ENCODE measurements at regions not wholly inside any gene's neighbourhood (a gene's known extent, or its start where the extent isn't known, plus 50 kb on each side); places are given as distances from the start of the nearest gene placed in this dataset.
"Not testable (repeated sequence)": the region's sequence is repeated elsewhere in the genome, so short reads cannot be mapped to it uniquely, and the experiment has no call there.

DNA sequence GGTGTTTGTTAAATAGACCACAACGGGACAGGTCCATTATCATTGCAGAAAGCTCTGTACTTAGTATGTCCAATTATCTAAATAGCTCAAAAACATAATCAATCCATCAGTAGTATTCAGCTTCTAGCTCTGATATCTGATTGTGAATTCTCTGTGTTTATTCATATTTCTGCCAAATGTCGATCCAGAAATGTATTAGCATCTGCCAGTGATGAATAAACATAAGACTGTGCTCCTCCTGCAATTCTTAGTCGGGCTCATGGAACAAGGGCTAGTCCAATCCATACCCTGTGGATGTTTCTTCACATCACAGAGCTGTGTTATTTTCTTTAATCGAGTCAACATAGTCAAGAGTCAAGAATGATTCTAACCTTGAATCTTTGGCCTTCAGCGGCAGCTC lies 1612.1 kb upstream of the WWC1 start:
- no peak for DNase-seq (ENCODE audit: extremely low read depth in 1 of 2, low read depth in 1 of 2)

DNA sequence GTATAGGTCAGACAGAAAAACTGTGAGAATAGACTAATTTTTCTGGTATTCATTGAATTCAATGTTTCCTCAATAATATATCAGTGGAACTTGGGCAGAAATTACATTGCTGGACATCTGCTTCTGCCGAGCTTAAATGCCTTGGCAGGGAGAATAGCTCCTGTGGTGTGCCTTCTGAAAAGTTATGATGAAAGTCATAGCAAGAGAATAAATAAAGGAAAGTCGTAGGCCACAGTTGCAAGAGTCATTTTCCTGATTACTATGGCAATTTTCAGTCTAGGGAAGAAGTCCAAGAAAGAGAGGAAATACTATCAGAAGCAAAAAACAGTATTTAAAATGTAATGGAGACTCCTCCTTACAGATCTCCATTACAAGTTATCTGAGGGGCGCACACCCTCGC lies 1596.1 kb upstream of the WWC1 start:
- no peak for DNase-seq (ENCODE audit: extremely low read depth in 1 of 2, low read depth in 1 of 2)

DNA sequence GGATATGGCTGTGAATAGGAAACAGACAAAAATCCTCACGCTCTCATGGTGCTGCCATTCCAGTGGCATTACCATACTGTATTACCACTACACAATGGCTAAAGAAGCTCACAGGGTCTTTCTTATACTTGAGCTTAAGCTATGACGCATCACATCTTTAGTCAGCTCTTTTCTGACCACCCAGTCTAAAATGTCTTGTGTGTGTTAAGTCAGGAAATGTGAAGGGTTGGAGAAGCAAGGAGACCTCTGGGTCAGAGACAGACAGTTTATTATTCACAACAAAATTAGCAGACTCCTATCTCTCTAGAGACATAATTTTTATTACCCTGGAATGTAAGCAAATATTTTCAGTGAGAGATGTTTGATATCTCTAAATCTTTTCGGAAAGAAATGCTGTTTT lies 1583.2 kb upstream of the WWC1 start:
- no peak for DNase-seq (ENCODE audit: extremely low read depth in 1 of 2, low read depth in 1 of 2)

DNA sequence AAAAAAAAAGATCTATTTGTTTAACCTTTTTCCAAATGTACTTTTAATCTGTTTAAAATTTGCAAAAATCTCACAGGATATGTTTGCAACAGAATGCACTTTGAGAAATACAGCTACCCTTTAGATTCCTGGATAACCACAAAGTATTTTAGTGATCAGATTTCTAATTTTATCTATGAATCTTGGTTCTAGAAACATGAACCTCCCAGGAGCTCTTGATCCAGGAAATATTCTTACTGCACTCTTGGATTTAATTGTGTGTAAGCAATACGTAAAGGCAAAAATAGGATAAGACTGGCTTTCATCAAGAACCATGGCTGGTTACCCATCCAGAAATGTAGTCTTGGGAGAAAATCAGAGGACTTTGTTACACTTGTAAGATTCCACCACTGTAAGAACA lies 1581.8 kb upstream of the WWC1 start:
- DNase-seq (ENCODE audit: extremely low read depth in 1 of 2, low read depth in 1 of 2) = no peak

DNA sequence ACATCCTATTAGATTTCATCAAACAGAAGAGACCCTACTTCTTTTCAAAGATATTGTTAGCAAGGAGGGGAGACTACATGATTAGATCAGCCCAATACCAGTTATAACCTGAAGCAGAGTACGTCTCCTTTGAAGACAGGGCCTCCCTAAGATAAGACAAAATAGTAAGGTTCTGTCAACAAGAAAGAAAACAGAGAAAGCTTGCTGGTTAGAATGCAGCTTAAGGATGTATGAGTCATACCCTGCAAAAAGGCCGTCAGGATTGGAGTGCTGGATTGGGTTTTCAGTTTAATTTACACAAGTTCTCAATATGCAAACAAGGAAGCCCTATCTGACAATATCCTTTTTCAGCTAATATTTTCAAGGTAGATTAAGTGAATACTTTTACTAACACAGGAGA lies 1581.2 kb upstream of the WWC1 start:
- DNase-seq (ENCODE audit: extremely low read depth in 1 of 2, low read depth in 1 of 2) = no peak

DNA sequence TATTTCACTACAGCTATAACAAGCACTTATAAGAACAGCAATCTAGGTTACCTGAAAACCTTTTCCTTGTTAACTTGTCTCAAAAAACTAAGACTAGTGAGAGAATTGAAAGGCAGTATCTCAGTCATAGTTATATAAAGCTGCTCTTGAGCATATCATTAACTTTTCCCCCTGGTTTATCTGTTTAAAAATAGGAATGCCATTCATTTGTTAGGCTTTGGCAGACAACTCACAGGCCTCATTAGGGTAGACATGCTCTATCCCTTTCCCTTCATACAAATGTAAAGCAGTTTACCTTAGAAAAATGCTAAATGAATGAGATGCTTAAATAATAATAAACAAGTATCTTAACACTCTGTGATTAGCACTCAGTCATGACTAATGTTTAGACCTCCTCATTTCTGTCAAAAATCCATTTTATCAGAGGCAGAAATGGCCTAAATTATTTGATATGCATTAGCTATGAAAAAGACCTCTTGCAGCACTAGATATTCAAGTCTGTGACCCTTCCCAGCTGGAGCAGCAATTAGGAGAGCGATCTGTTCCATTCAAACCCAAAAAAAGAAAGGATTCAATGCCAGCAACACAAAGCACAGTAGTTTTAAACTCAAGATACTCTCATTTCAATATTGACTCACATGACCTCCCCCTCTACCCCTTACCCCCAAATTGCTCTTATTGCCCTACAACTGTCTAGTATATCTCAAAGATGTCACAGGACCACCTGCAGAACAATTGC lies 1578.8 kb upstream of the WWC1 start:
- no peak for DNase-seq (ENCODE audit: extremely low read depth in 1 of 2, low read depth in 1 of 2)

DNA sequence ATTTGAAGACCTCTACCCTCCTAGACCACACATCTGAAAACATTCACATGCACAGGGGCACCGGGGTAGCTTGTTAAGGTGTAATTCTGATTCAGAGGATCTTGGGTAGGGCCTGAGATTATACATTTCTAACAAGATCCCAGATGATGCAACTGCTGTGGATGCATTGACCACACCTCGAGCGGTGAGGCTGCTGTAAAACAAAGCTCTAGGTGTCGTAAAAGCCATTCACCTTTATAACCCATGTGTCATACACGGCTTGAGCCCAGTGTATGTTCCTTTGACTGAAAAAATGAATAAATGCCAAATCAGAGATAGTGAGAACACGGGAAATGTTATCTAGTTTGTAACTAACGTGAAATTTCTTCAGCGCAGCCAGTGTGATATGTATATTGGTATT lies 1578.2 kb upstream of the WWC1 start:
- DNase-seq (ENCODE audit: extremely low read depth in 1 of 2, low read depth in 1 of 2) = no peak

DNA sequence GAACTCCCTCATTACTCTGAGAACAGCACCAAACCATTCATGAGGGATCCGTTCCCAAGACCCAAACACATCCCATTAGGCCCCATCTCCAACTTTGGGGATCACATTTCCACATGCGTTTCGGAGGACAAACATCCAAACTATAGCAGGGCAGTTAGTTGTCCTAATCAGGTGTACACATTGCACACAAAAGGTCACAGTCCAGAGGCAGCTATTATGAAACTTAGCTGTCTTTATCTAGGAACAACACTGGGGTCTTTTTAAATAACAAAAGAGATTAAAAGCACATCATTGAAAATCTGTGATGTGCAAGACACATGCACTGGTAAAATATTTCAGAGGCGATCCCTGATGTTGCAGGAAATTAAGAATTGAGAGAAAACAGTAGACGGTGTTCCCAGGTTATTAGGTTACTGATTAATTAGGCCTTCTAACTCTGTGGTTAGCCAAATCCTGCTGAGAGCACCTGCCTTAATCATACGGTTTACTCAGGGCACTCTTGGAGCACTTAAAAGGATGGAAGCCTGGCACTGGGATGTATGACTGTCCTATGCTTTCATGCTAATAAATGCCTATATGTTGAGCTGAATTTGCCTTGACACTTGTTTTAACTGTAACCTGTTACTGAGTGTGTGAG lies 1574.5 kb upstream of the WWC1 start:
- DNase-seq (ENCODE audit: extremely low read depth in 1 of 2, low read depth in 1 of 2) = no peak

DNA sequence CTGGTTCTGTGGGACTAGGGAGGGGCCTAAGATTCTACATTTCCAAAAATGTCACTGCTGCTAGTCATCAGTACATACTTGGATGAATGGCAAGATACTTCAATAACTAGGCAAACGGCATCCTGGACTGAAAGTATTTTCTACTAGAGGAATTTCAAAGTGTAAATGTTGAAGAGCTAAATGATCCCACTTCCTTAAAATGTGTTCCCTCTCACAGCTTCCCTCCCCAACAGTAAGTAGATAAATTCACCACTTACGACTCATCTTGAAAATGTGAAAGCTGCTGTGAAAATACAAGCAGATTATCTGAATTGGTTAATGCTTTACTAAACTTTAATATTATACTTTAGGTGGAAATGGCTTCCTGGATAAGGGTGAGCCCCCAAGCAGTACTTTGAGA lies 1571.5 kb upstream of the WWC1 start:
- DNase-seq (ENCODE audit: extremely low read depth in 1 of 2, low read depth in 1 of 2) = no peak

DNA sequence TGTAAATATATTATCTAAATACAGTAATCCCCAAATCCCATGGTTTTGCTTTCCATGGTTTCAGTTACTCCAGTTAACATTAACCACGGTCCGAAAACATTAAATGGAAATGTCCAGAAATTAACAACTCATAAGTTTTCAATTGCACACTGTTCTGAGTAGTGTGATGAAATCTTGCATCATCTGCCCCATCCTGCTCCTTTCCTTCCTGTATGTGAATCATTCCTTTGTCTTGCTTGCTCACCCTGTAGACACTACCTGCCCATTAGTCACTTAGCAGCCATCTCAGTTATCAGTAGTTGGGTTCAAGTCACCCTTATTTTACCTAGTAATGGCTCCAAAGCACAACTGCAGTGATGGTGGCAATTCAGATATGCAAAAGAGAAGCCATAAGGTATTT lies 1568.5 kb upstream of the WWC1 start:
- no peak for DNase-seq (ENCODE audit: extremely low read depth in 1 of 2, low read depth in 1 of 2)

DNA sequence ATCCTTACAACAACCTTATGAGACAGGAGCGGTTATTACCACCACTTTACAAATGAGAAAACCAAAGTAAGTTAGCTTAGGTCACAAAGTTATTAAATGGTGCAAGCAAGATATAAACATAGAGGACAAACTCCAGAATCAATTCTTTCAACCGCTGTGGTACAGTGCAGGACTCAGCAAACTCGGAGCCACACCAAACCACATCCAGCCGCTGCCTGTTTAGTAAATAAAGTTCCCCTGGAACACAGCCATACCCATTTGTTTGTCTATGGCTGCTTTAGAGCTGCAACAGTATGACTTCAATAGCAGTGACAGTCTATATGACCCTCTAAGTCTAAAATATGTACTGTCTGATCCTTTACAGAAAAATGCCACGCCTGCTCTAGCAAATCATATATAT lies 1567.2 kb upstream of the WWC1 start:
- DNase-seq (ENCODE audit: extremely low read depth in 1 of 2, low read depth in 1 of 2) = no peak

DNA sequence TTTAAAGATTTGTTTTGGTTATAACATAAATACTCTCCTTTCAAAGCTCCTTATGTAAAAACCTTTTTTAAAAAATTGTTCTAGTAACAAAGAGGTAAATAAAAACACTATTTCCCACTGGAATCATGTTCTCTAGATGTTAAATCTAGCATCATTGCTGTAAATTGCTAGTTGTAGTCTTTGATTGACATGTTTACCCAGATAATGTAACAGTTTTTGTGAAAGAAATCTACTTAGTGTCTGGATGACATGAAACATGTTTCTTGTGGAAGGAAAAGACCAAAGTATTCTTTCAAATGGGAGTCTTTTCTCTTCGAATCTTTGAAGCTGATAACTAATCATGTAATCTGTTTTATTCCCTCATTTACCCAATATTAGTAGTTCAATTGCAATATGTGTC lies 1565.9 kb upstream of the WWC1 start:
- no peak for DNase-seq (ENCODE audit: extremely low read depth in 1 of 2, low read depth in 1 of 2)

DNA sequence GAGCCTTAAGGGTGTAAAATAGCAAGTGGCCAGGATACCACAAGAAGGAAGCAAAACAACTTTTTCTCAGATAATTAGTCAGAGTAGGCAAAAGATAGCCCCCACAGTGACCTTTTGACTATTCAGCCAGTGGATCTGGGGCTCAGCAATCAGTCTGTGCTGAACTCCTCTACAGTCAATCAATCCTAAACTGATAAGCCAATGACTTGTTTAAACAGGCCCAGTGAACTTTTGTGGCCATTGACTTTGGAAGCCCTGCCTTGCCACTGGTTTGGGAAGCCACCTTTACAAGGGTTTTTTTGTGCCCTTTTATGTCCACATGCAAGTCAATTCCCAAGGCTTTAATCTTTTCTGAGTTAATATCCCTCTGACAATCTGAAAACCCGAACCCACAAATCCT lies 1565.0 kb upstream of the WWC1 start:
- no peak for DNase-seq (ENCODE audit: extremely low read depth in 1 of 2, low read depth in 1 of 2)

DNA sequence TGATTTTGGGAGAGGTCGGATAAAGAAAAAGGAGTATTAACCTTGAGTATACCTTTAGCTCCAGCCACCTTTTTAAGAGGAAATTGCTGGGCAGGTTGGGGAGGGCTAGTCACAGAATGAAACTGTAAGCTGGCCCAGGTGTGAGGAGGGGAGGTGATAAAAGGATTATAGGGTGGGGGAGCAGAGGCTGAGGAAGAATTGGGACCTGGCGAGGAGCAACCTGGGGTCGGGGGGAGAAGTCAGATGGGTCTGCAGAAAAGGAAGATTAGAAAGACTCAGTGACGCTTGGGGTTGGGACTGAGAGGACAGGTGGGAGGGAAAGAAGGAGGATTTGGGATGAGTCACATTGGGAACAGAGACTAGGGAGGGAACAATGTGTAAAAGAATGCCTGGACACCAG lies 1548.5 kb upstream of the WWC1 start:
- not testable (repeated sequence) for DNase-seq (ENCODE audit: extremely low read depth in 1 of 2, low read depth in 1 of 2)

DNA sequence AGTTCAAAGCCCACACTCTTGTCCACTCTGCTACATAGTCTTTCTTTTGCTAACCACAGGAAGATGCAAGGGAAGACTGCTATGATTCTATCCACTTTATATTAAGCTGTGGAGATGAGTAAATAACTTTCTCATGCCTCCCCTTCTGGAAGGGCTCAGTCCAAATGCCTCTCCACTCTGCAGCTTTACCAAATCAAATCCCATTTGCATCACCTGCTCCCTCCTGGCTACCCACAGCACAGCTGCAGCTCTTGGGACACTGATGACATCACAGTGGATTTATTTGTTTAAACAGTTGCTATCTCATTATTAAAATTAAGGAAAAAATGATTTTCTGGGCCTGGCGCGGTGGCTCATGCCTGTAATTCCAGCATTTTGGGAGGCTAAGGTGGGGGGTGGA lies 1544.9 kb upstream of the WWC1 start:
- no peak for DNase-seq (ENCODE audit: extremely low read depth in 1 of 2, low read depth in 1 of 2)

DNA sequence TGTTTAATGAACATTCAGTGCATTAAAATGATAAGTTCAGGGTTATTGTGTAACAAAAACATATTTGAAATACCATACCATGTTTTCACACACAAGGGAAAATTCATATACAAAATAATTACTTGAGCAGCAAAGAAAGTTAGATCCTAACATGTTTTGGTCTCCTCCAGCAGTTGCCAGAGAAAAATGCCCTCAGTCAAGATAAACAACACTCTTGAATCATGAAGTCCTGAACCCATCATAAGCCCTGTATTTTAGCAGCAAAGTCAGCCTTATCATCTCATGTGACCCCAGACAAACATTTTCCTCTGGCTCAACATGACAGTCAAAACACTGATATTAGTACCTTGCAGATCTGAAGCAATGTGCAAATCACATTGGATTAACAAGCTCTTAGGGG lies 1541.1 kb upstream of the WWC1 start:
- DNase-seq (ENCODE audit: extremely low read depth in 1 of 2, low read depth in 1 of 2) = no peak

DNA sequence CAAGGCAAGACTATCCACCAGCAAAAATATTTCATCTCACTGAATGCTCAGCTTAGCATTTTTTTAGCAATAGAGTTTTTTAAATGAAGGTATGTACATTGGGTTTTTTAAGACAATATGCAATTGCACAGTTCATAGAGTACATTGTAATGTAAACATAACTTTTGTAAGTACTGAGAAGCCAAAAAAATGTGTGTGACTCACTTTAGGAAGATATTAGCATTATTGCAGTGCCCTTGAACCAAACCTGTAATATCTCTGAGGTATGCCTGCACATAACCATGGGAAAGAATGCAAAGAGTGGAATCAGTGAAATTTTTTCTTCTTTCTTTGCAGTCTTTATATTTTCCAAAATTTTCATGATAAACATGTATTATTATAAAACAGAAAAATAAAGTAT lies 1533.3 kb upstream of the WWC1 start:
- DNase-seq (ENCODE audit: extremely low read depth in 1 of 2, low read depth in 1 of 2) = no peak

DNA sequence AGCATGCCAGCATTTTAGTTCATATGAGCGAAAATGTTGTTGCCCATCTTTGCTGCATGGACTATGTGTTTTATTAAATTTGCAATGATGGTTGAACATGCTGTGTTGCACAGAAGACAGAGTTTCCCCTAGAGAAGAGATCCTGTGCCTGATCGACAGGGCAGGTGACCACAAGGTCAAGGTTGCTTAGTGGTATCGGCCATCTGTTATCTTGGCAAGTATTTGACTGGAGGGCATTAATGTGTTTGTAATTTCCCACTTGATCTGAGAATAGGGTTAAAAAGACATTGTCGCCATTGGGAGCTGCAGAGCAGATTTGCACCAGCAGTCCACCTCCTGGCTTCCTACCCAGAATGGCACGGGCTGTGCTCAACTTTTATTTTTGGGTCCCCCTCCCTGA lies 1523.6 kb upstream of the WWC1 start:
- no peak for DNase-seq (ENCODE audit: extremely low read depth in 1 of 2, low read depth in 1 of 2)

DNA sequence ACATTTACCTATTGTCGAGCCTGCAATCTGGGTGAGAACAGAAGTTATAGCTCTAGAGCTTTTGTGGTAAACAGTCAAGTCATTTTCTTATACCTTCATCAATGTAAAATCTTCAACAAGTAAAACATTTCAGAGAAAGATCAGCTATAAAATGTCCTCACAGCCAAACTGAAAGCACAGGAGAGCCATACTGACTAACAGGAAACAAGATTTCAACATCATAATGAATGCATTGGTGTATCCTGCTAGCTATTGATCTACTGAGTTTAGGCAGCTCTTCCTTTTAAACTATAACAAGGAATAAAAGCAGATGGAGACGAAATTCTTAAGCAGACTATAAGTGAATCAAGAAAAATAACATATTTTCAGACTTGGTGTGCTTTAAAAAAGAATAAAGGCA lies 1522.9 kb upstream of the WWC1 start:
- DNase-seq (ENCODE audit: extremely low read depth in 1 of 2, low read depth in 1 of 2) = no peak

DNA sequence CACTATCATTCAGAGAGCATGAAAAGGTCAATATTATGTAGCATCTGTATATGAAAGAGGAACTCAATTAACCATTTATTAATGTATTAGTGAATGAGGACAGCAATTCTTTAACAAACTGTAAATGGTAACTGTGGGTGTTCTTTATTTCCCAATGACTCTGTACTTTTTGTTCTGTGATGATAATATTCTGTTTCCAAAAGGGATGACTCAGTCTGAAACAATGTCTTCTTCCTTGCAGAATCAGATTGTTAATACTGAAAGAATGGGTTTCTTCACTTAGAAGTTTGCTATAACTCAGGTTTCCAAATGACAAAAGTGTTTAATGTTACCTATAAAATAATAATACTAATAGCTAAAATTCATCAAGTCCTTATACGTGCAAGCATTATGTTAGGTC lies 1518.7 kb upstream of the WWC1 start:
- no peak for DNase-seq (ENCODE audit: extremely low read depth in 1 of 2, low read depth in 1 of 2)

DNA sequence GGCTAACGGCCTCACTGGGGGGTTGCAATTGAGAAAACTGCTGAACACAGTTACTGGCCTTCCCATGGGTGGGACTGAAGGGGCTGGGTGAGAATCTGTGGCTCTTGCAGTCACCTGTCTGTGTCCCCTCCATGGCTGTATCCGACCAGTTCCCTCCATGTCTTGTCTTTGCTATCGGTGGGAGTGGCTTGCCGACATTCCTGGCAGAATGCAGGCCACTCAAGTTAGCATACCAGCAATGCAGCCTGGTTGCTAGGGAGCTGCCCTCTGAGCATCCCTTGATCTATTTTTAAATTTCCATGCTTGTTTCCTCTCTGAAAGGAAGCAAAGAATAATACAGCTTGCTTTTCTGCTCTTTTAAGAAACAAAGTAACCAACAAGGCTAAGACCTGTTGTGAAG lies 1509.7 kb upstream of the WWC1 start:
- DNase-seq (ENCODE audit: extremely low read depth in 1 of 2, low read depth in 1 of 2) = no peak

DNA sequence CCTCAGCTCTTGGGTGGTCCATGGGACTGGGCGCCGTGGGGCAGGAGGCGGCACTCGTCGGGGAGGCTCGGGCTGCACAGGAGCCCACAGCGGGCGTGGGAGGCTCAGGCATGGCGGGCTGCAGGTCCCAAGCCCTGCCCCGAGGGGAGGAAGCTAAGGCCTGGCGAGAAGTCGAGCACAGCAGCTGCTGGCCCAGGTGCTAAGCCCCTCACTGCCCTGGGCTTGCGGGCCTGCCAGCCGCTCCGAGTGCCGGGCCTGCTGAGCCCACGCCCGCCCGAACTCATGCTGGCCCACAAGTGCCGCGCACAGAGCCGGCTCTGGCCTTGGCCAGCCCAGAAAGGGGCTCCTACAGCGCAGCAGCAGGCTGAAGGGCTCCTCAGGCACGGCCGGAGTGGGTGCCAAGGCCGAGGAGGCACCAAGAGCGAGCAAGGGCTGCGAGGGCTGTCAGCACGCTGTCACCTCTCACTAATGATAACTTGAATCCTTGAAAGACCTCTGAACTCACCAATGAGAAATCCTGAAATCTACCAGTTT lies 1506.8 kb upstream of the WWC1 start:
- DNase-seq (ENCODE audit: extremely low read depth in 1 of 2, low read depth in 1 of 2) = no peak

DNA sequence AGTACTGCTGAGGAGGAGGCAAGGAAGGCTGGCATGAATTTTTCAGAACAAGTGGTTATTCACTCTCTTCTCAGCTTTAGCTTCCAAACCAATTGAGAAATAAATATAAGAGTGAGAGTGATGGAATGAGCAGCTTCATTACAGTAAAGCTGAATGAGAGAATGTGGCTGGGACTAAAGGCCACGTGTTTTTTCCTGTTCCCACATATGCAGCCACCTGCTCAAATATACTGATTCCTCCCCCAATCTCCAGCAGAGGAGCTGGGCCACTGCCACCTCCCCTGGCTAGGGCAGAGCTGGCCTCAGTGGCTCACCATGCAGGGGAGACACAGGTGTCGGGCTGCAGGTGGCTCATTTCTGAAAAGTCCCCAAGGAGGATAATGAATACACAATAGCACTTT lies 1505.3 kb upstream of the WWC1 start:
- DNase-seq (ENCODE audit: extremely low read depth in 1 of 2, low read depth in 1 of 2) = no peak
